HG02884 (cell line): ENCODE measurements at regions not wholly inside any gene's neighbourhood (a gene's known extent, or its start where the extent isn't known, plus 50 kb on each side); places are given as distances from the start of the nearest gene placed in this dataset.
"Not testable (repeated sequence)": the region's sequence is repeated elsewhere in the genome, so short reads cannot be mapped to it uniquely, and the experiment has no call there.

Experiments used
- ATAC-seq: cut with Tn5 transposase; IDR thresholded peaks from one replicate; pipeline ENCODE4 v1.9.1; 2021; ENCODE audit warnings: mild to moderate bottlenecking, moderate library complexity; ENCODE audit not compliant: unreplicated experiment

GRCh38 chr13:26482451-26483197 is 74.9 kb upstream of the WASF3 start:
- ATAC-seq, result peak; percentile 78

- ATAC-seq, result no peak
Observed at GRCh38 chr13:26483546-26483945, 73.9 kb upstream of the WASF3 start.

GRCh38 chr13:26484196-26484595 is 73.3 kb upstream of the WASF3 start:
- ATAC-seq, result no peak

DNA sequence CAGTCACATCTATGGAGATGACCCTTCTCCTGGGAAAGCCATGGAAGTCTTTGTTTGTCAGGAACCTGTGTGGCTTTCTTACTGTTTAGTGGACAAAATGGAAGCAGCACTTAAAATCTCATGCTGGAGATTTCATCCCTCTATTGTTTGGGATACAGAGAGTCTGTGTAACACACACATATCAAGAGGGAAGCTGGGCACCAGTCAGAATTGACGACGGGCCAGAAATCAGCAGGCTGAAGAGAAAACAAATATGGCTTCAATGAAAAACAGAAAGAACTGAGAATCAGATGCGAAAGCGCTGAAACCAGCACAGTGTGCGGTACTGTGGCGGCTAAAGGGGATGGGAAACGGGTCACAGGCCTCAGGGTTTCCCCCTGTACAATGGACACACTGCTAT is 72.2 kb upstream of the WASF3 start:
- no peak for ATAC-seq

- ATAC-seq, result no peak
Observed at GRCh38 chr13:26485786-26486185, 71.7 kb upstream of the WASF3 start.

- ATAC-seq, result no peak
Observed at GRCh38 chr13:26486550-26486949, 70.9 kb upstream of the WASF3 start.

DNA sequence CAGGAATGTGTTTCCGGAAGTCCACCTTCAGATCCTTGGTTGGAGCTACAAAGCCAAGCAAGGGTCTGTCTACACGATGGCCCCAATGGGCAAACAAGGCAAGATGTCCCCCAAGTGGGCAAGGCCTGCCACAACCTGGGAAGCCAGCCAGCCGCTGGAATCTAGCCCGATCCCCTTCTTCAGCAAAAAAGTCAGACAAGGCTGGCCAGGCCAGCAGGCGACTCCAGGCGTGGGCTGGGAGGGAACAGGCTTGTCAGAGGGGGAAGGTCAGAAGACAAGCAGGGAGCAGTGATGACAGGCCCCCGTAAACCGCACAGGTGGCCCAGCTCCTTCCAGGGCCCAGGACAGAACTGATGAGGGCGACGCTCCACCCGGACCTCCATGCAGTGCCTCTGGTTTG is 69.7 kb upstream of the WASF3 start:
- ATAC-seq, result no peak

- ATAC-seq, result no peak
Observed at GRCh38 chr13:26488236-26489003, 69.1 kb upstream of the WASF3 start.

- not testable (repeated sequence) for ATAC-seq
Observed at GRCh38 chr13:26492301-26492700, 65.2 kb upstream of the WASF3 start.

DNA sequence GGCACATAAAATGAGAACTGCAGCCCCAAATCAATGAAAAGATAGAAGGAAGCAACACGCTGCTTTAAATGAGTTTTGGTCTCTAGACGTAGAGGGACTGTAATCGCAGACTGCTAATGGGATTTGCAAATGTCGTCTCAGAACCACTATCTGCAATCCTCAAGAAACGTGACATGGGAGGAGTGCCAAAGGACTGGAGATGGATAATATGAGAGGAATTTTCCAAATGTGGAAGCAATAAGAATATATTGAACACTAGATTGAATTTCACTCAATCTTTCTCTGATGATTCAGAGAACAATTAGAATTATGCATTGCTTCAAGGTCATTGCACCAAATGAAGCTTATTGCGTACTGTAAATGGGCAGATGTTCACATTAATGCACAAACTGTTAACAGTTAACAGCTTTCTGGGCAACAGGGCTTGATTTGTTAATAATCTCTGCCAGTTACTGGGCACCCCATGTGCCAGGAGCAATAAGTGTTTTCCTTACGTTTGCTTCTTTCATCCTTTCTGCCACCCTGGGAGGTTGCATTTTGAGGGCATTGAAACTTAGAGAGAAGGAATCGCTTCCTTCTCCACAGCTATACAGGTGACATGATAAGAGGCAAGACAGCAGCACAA is 62.8 kb upstream of the WASF3 start:
- ATAC-seq, result no peak

- ATAC-seq, result no peak
Observed at GRCh38 chr13:26495750-26496149, 61.7 kb upstream of the WASF3 start.

GRCh38 chr13:26497968-26498511 is 59.4 kb upstream of the WASF3 start:
- no peak for ATAC-seq

DNA sequence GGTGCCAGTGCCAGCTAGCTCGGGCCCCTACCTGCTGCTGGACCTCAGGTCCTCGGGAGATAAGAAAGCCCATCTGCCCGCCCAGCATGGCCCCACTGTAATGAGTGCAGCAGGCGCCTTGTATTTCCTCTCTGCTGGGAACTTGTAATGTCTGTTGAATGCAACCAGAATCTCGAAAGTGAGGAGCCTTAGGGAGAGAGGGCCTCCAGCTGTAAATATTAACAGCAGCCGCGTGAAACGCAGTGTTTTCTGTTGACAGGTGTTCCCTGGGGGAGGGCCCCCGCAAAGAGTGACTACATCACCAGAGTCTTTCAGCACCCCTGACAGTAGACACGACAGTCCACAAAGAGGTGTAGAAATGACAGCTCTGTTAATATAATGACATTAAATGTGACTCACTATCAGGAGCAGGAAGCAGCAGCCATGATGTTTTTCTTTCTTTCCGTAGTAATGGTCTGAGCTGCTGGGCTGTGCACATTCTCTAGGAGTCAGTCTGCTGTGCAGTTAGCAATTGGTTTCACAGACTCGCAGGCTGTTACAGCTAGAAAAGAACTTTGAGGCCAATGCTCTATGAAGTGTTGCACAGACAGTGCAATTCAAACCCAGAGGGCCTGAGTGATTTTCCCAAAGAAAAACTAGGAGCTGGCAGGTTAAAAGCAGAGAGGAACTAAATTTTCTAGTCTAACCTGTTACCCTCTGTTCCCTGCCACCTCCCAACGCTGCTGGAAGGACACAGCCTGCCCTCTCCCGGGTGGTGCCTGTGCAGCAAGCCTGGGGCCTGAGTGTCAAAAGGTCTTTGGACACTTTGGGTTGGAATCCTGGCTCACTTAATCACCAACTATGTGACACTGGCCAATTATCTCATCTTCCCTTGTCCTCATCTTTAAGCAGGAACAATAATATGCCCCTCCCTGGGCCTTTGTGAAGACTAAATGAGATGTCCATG is 58.6 kb upstream of the WASF3 start:
- no peak for ATAC-seq

- no peak for ATAC-seq
Observed at GRCh38 chr13:26500618-26501320, 56.7 kb upstream of the WASF3 start.

GRCh38 chr13:26501641-26502040 is 55.8 kb upstream of the WASF3 start:
- ATAC-seq, result no peak

DNA sequence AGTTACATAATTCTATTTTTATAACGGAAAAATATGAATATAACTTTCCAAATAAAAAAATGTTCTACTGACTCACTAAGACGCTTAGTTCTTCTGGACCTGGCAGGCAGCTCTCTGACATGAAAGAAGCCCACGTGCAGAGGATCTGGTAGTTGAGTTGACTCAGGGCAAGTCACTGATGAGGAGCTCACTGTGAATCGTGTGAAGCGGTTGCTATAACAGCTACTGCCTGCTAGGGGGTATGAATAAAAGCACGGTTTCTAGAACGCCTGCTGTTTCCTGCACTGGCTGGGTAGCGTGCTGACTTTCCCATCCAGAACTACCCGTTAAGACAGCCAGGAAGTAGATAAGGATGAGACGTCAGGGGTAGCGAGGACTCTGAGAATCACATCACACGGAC is 54.7 kb upstream of the WASF3 start:
- ATAC-seq, result no peak

DNA sequence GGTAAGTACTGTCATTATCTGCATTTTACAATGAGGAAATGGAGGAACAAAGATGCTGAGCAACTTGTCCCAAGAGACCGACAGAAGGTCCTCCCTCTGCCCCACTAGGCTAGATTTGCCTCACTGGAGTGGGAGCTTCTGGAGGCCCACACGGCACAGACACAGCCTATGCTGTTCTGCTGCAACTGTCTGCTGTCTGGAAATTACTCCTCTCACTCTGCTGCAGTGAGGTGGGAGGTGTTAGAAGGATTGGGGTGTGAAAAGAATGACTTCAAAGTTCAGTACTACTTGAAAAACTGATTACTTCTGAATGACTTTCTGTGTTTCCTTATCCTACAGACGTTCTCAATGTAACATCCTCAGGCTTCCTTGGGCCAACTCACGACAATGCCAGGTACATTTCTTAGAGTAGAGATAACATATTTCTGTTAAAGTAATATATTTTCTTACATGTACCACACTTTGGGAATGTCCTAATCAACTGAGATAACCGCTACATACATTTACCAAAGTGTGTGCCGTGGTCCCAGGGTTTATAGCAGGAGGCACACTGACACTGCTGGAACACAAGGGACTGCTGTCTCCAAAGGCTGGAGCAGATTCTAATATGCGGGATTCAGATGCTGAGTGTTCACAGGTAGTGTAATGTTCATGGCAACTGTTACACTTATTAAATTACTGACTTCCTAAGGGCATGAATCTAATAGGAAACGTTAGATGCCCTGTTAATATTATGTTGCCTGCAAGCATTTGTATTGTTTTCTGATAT is 53.5 kb upstream of the WASF3 start:
- no peak for ATAC-seq
